Kidney (tissue), 13 donors: ENCODE measurements at regions not wholly inside any gene's neighbourhood (a gene's known extent, or its start where the extent isn't known, plus 50 kb on each side); places are given as distances from the start of the nearest gene placed in this dataset.

ENCODE experiments used
- DNase-seq, 5 donors: peaks; one replicate each; pipeline ENCODE4 v3.0.0-alpha.2; 2013 to 2020
- FAIRE-seq: peaks from 2 replicates; lab custom pipeline; 2012; peaks lifted over from hg19 to GRCh38; lab: Jason Lieb, UNC
- H3K27ac ChIP-seq, 2 donors: one replicate each; pipeline ENCODE4 v1.7.0; 2013; ENCODE audit warnings: low read depth in 2 of 2, low read length in 2 of 2, inconsistent platforms in 1 of 2
- H3K27me3 ChIP-seq: one replicate; pipeline ENCODE4 v1.7.1; 2013; ENCODE audit warnings: low read length, inconsistent platforms; ENCODE audit not compliant: control insufficient read depth, insufficient read depth
- H3K36me3 ChIP-seq, 3 donors: one replicate each; pipeline versions ENCODE4 v1.7.0 to v1.7.1; 2013; ENCODE audit warnings: low read length in 3 of 3, control low read depth in 1 of 3, inconsistent platforms in 1 of 3; ENCODE audit not compliant: insufficient read depth in 3 of 3, control insufficient read depth in 2 of 3
- H3K4me1 ChIP-seq, 3 donors: one replicate each; pipeline versions ENCODE4 v1.7.0 to v1.7.1; 2013; ENCODE audit warnings: low read length in 3 of 3, inconsistent platforms in 1 of 3, low read depth in 1 of 3; ENCODE audit not compliant: control insufficient read depth in 2 of 3, insufficient read depth in 2 of 3
- H3K4me3 ChIP-seq, 3 donors: one replicate each; pipeline versions ENCODE4 v1.7.0 to v1.8.1; 2013; ENCODE audit warnings: low read length in 3 of 3, control low read depth in 1 of 3, inconsistent platforms in 1 of 3
- H3K9ac ChIP-seq, 3 donors: one replicate each; pipeline versions ENCODE4 v1.7.0 to v1.7.1; 2013; ENCODE audit warnings: low read length in 3 of 3, control low read depth in 1 of 3, inconsistent platforms in 1 of 3
- H3K9me3 ChIP-seq, 3 donors: one replicate each; pipeline versions ENCODE4 v1.7.0 to v1.7.1; 2013; ENCODE audit warnings: low read length in 3 of 3, control low read depth in 1 of 3, inconsistent platforms in 1 of 3; ENCODE audit not compliant: control insufficient read depth in 2 of 3, insufficient read depth in 1 of 3
- intact Hi-C: fragments of 100-400 bp; cut with DNase I; formaldehyde crosslinking; loops from one replicate; pipeline ENCODE4 v1.11.1; 2022
- TF ChIP-seq, protein P1 (sequence below): IDR thresholded peaks from 3 replicates; pipeline ENCODE4 v1.5.1; 2012; ENCODE audit warnings: mild to moderate bottlenecking, moderate library complexity, borderline replicate concordance; ENCODE audit not compliant: insufficient read depth; ENCODE audit errors: extremely low read depth
- donor health status: control.
- donor health status: control.
- donor health status: control.
- donor health status: control.
- donor health status: control.
- donor health status: DM: yes; HTN: yes; CAD: no.
- donor health status: Normal renal cell carcinoma (clear cell type).

DNA sequence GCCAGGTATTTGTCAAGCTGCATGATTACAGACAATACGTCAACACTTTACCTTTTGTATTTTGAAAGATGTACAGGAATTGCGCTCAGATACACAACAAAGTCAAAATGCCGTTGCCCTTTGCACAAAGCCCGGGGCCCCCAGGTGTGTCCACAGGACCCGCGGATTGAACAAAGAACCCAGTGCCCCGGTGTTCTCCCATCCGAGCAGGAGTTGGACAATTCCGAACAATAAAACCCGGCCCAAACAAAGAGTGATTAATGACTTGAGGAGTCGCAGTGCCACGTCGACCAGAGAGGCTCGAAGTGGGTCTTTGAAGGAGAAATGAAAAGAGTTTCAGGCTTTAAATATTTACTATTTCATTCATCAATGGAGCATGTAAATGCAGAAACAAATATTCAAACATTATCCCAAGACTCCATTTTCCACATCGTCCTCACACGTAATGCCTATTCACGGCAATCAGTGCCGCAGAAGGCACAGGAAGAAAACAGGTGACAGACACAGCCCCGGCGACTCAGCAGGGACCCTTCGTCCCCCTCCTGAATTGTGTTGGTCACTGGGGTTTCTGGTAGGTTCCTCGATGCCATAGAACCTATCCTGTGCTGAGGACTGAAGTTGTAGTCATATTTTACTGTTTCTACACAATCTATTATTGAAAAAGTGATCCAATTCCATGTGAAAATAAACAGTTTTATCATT, 70.9 kb upstream of the MGMT start:
- no peak overlapping the region for H3K4me3 ChIP-seq
- no peak overlapping the region for H3K27ac ChIP-seq
- H3K36me3 ChIP-seq = no peaks in the 10 kb centered on the region
- DNase-seq (no peak), FAIRE-seq (no peak)
- intact Hi-C loops = no loop called here
- TF ChIP-seq, protein P1, sequence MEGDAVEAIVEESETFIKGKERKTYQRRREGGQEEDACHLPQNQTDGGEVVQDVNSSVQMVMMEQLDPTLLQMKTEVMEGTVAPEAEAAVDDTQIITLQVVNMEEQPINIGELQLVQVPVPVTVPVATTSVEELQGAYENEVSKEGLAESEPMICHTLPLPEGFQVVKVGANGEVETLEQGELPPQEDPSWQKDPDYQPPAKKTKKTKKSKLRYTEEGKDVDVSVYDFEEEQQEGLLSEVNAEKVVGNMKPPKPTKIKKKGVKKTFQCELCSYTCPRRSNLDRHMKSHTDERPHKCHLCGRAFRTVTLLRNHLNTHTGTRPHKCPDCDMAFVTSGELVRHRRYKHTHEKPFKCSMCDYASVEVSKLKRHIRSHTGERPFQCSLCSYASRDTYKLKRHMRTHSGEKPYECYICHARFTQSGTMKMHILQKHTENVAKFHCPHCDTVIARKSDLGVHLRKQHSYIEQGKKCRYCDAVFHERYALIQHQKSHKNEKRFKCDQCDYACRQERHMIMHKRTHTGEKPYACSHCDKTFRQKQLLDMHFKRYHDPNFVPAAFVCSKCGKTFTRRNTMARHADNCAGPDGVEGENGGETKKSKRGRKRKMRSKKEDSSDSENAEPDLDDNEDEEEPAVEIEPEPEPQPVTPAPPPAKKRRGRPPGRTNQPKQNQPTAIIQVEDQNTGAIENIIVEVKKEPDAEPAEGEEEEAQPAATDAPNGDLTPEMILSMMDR = no peak
- H3K9me3 ChIP-seq = no peaks in the 10 kb centered on the region
- H3K9ac ChIP-seq = no peak overlapping the region
- H3K27me3 ChIP-seq = peaks cover 9% of the 10 kb centered on the region
- H3K4me1 ChIP-seq = no peaks in the 10 kb centered on the region

DNA sequence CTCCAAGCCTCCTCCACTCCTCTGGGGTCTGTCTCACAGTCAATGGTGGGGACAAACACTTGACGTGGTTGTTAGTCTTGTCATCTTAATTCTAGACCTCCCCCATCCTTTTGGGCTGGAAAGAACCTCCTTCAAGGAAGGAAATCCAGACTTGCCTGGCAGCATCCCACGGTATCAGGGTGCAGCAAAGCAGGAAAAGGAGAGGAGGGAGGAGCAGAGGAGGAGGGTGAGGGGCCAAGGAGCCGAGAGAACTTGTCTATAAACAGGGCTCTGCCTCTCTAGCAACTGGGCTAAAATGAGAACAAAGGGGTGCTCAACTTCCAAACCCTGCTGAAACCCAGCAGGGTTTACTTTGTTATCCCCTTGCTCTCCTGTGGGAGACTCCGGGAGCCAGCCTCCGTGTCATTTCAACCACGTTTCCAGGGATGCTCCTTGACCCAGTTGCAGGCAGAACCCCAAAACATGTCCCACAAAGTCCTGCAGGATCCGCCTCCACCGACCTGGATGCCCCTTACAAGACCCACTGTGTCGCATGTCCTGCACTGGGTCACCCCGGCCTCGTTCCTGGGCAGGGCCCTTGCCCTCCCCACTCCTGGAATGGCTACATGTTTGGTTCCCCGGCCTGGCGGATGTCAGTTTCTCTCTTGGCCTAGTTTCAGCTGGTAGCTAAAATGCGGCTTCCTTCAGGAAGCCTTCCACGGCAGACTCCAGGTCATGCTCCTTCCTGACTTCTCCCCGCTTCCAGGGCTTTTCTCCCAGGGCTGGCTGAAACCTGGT, 69.7 kb upstream of the MGMT start:
- H3K27me3 ChIP-seq = peaks cover 9% of the 10 kb centered on the region

DNA sequence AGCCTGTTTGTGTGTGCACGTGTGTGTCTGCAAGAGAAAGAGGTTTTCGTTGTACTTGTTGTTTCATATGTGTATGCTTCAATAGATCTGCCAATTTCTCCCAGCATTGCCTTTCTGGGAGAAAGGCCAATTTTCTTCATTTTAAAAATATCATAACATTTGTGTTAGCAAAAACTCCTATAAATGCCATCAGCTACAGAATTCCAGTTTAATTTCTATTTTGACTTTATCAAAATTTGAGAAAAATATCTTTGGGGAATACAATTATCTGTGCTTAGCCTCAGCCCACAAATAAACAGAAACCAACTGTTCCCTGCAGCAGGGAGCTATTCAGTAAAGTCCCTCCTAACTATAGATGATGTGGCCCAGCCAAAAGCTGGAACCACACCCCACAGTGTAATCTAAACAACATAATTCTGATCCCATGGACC, 68.3 kb upstream of the MGMT start:
- H3K9me3 ChIP-seq = no peaks in the 10 kb centered on the region
- H3K36me3 ChIP-seq = no peaks in the 10 kb centered on the region
- peaks cover 9% of the 10 kb centered on the region for H3K27me3 ChIP-seq
- H3K27ac ChIP-seq = no peak overlapping the region
- H3K4me3 ChIP-seq = no peak overlapping the region
- intact Hi-C loops = no loop called here
- H3K4me1 ChIP-seq = no peaks in the 10 kb centered on the region
- DNase-seq = no peak
- H3K9ac ChIP-seq = no peak overlapping the region
- TF ChIP-seq, protein P1 = no peak
- FAIRE-seq = no peak

More for the DNA sequence above, 69.7 kb upstream of the MGMT start:
- H3K27ac ChIP-seq = no peak overlapping the region
- no peaks in the 10 kb centered on the region for H3K4me1 ChIP-seq
- intact Hi-C loops = no loop called here
- peak in 1 of 5 donors; percentile 57 for DNase-seq
- H3K9me3 ChIP-seq = no peaks in the 10 kb centered on the region
- TF ChIP-seq, protein P1 = no peak
- no peaks in the 10 kb centered on the region for H3K36me3 ChIP-seq
- no peak overlapping the region for H3K9ac ChIP-seq
- FAIRE-seq = no peak
- H3K4me3 ChIP-seq = no peak overlapping the region
